T-cell (primary cell): ENCODE measurements at regions not wholly inside any gene's neighbourhood (a gene's known extent, or its start where the extent isn't known, plus 50 kb on each side); places are given as distances from the start of the nearest gene placed in this dataset.

Experiments used
- ATAC-seq, 4 experiments: fragments of 200-7000 bp in 3 of 4; fragments of 150-1000 bp in 1 of 4; cut with Tn5 transposase; replicated peaks in 1 of 4; 1 replicate in 3 of 4; 2 replicates in 1 of 4; pipeline ENCODE4 v1.10.0; 2021; ENCODE audit warnings: moderate library complexity in 3 of 4, mild to moderate bottlenecking in 2 of 4, moderate number of reproducible peaks in 1 of 4
- CTCF ChIA-PET, 2 donors: fragments of 300-600 bp; sonication (Branson Sonifier 250); formaldehyde crosslinking; loops; one replicate each; lab custom pipeline; 2022; ENCODE audit warnings: antibody characterized with exemption in 2 of 2; lab: Charles Lee
- POLR2A ChIA-PET, 2 donors: fragments of 300-600 bp; sonication (Branson Sonifier 250); formaldehyde crosslinking; loops; one replicate each; lab custom pipeline; 2022; ENCODE audit warnings: antibody characterized with exemption in 2 of 2; lab: Charles Lee
- DNase-seq, 35 experiments: peaks; one replicate each; pipeline versions ENCODE4 v3.0.0 to v3.0.0-alpha.2; 2013 to 2023
- H3K27ac ChIP-seq: one replicate; pipeline ENCODE4 v1.5.1; 2013; ENCODE audit warnings: low read length
- H3K27me3 ChIP-seq, 2 experiments: replicated peaks in 1 of 2; 1 replicate in 1 of 2; 2 replicates in 1 of 2; pipeline versions ENCODE4 v1.6.1 to v1.7.0; 2013; ENCODE audit warnings: low read length in 1 of 2, mixed read lengths in 1 of 2; ENCODE audit not compliant: control insufficient read depth in 2 of 2, insufficient read depth in 2 of 2; ENCODE audit errors: extremely low read depth in 1 of 2
- H3K36me3 ChIP-seq, 2 donors: 1 replicate in 1 of 2; 2 replicates in 1 of 2; pipeline versions ENCODE4 v1.6.1 to v1.7.0; 2013; ENCODE audit warnings: low read length in 1 of 2; ENCODE audit not compliant: control insufficient read depth in 2 of 2, insufficient read depth in 1 of 2; ENCODE audit errors: extremely low read depth in 1 of 2
- H3K4me1 ChIP-seq, 2 experiments: 1 replicate in 1 of 2; 2 replicates in 1 of 2; pipeline versions ENCODE4 v1.6.1 to v1.7.0; 2013; ENCODE audit warnings: low read length in 2 of 2, mixed read lengths in 1 of 2; ENCODE audit not compliant: insufficient read depth in 2 of 2, control insufficient read depth in 1 of 2; ENCODE audit errors: extremely low read depth in 1 of 2
- H3K4me3 ChIP-seq, 2 donors: 1 replicate in 1 of 2; 2 replicates in 1 of 2; pipeline versions ENCODE4 v1.5.1 to v1.7.0; 2013; ENCODE audit warnings: mild to moderate bottlenecking in 2 of 2, low read length in 1 of 2, moderate library complexity in 1 of 2; ENCODE audit not compliant: control insufficient read depth in 1 of 2; ENCODE audit errors: extremely low read depth in 1 of 2
- H3K9me3 ChIP-seq: 2 replicates; pipeline ENCODE4 v1.7.0; 2013
- H3K27ac Mint-ChIP-seq, 2 donors: one replicate each; pipeline ENCODE4 v1.8.0; 2020 to 2021; ENCODE audit warnings: mild to moderate bottlenecking in 2 of 2, mixed read lengths in 2 of 2
- H3K27me3 Mint-ChIP-seq, 2 donors: one replicate each; pipeline ENCODE4 v1.8.0; 2021 to 2022; ENCODE audit warnings: mixed read lengths in 2 of 2
- H3K36me3 Mint-ChIP-seq: one replicate; pipeline ENCODE4 v1.8.0; 2021; ENCODE audit warnings: mixed read lengths
- H3K4me1 Mint-ChIP-seq, 3 donors: one replicate each; pipeline ENCODE4 v1.8.0; 2020 to 2022; ENCODE audit warnings: mixed read lengths in 3 of 3, mild to moderate bottlenecking in 1 of 3
- H3K4me3 Mint-ChIP-seq, 3 donors: one replicate each; pipeline ENCODE4 v1.8.0; 2020 to 2022; ENCODE audit warnings: mild to moderate bottlenecking in 3 of 3, mixed read lengths in 3 of 3, moderate library complexity in 3 of 3
- H3K9me3 Mint-ChIP-seq, 3 donors: one replicate each; pipeline ENCODE4 v1.8.0; 2020 to 2022; ENCODE audit warnings: mixed read lengths in 3 of 3
- whole genome bisulfite sequencing: methylation state at CpG from one replicate; pipeline ENCODE4 v1.1.5; 2013; ENCODE audit warnings: missing lambda C conversion rate; ENCODE audit not compliant: insufficient coverage; 5-methylcytosine and 5-hydroxymethylcytosine counted together

- no peaks in the 10 kb centered on the region for H3K27me3 Mint-ChIP-seq
- ATAC-seq = no peak
- no peak for DNase-seq
- peaks cover 0 to 19% of the 10 kb centered on the region in 2 experiments for H3K27me3 ChIP-seq
- ChIA-PET POLR2A (no interaction called here), CTCF (no interaction called here)
- H3K36me3 Mint-ChIP-seq = no peaks in the 10 kb centered on the region
- H3K4me3 Mint-ChIP-seq = no peak overlapping the region
- no peaks in the 10 kb centered on the region for H3K4me1 Mint-ChIP-seq
- H3K4me1 ChIP-seq = no peaks in the 10 kb centered on the region
- H3K27ac ChIP-seq = no peak overlapping the region
- H3K4me3 ChIP-seq = no peak overlapping the region
- H3K9me3 ChIP-seq = no peaks in the 10 kb centered on the region
- H3K9me3 Mint-ChIP-seq = no peaks in the 10 kb centered on the region
- WGBS = 67% methylated on average over 1 of the region's 3 CpGs
- no peaks in the 10 kb centered on the region for H3K36me3 ChIP-seq
- no peak overlapping the region for H3K27ac Mint-ChIP-seq
These were observed 141.6 kb downstream of the CYP26A1 start for GRCh38 chr10:93215312-93215711.

- no peak overlapping the region for H3K4me3 ChIP-seq
- ATAC-seq = no peak
- H3K27ac ChIP-seq = no peak overlapping the region
- H3K4me1 ChIP-seq = no peaks in the 10 kb centered on the region
- ChIA-PET POLR2A (no interaction called here), CTCF (interaction anchor here (0.5 to 0.7 kb wide), 2 partner anchors 80 to 267 kb away, joined by 3 to 5 read pairs; no protein-coding TSS in a partner anchor)
- DNase-seq = no peak
- H3K36me3 ChIP-seq = no peaks in the 10 kb centered on the region
- 86% methylated on average over 3 of the region's 5 CpGs for WGBS
- H3K27ac Mint-ChIP-seq = no peak overlapping the region
- no peaks in the 10 kb centered on the region for H3K27me3 Mint-ChIP-seq
- H3K27me3 ChIP-seq = peaks cover 0 to 19% of the 10 kb centered on the region in 2 experiments
- H3K4me3 Mint-ChIP-seq = no peak overlapping the region
- H3K4me1 Mint-ChIP-seq = no peaks in the 10 kb centered on the region
- no peaks in the 10 kb centered on the region for H3K36me3 Mint-ChIP-seq
- H3K9me3 Mint-ChIP-seq = no peaks in the 10 kb centered on the region
- no peaks in the 10 kb centered on the region for H3K9me3 ChIP-seq
These were observed 142.8 kb downstream of the CYP26A1 start for GRCh38 chr10:93216341-93216985.

- H3K9me3 ChIP-seq = no peaks in the 10 kb centered on the region
- no peak overlapping the region for H3K4me3 ChIP-seq
- no peaks in the 10 kb centered on the region for H3K36me3 ChIP-seq
- H3K4me3 Mint-ChIP-seq = no peak overlapping the region
- H3K27ac ChIP-seq = no peak overlapping the region
- H3K4me1 ChIP-seq = no peaks in the 10 kb centered on the region
- ATAC-seq = no peak
- ChIA-PET CTCF (no interaction called here), POLR2A (interaction anchor here in 1 of 2 donors (0.6 kb wide), 1 partner anchor 445 kb away, joined by 3 read pairs; no protein-coding TSS in a partner anchor)
- no peak overlapping the region for H3K27ac Mint-ChIP-seq
- no peak for DNase-seq
- no peaks in the 10 kb centered on the region for H3K9me3 Mint-ChIP-seq
- H3K4me1 Mint-ChIP-seq = no peaks in the 10 kb centered on the region
- no peaks in the 10 kb centered on the region for H3K27me3 Mint-ChIP-seq
- H3K36me3 Mint-ChIP-seq = no peaks in the 10 kb centered on the region
- H3K27me3 ChIP-seq = peaks cover 0 to 13% of the 10 kb centered on the region in 2 experiments
These were observed 144.7 kb downstream of the CYP26A1 start for GRCh38 chr10:93218386-93218785.

- no peaks in the 10 kb centered on the region for H3K36me3 ChIP-seq
These were observed 145.7 kb downstream of the CYP26A1 start for GRCh38 chr10:93219347-93219746.

GRCh38 chr10:93220296-93221170, 146.8 kb downstream of the CYP26A1 start:
- no peak overlapping the region for H3K4me3 ChIP-seq
- Mint-ChIP-seq H3K27me3 (no peaks in the 10 kb centered on the region), H3K4me1 (no peaks in the 10 kb centered on the region), H3K36me3 (no peaks in the 10 kb centered on the region), H3K27ac (no peak overlapping the region), H3K4me3 (no peak overlapping the region), H3K9me3 (no peaks in the 10 kb centered on the region)
- H3K4me1 ChIP-seq = no peaks in the 10 kb centered on the region
- ChIA-PET CTCF (interaction anchor here in 1 of 2 donors (0.7 kb wide), 1 partner anchor 48 kb away, joined by 3 read pairs; no protein-coding TSS in a partner anchor), POLR2A (no interaction called here)
- no peaks in the 10 kb centered on the region for H3K36me3 ChIP-seq
- WGBS = 86% methylated on average over 23 of the region's 33 CpGs
- ATAC-seq (no peak), DNase-seq (no peak)
- H3K9me3 ChIP-seq = no peaks in the 10 kb centered on the region
- H3K27ac ChIP-seq = no peak overlapping the region
- peaks cover 0 to 5% of the 10 kb centered on the region in 2 experiments for H3K27me3 ChIP-seq

More at GRCh38 chr10:93219347-93219746, 145.7 kb downstream of the CYP26A1 start:
- ChIA-PET POLR2A (no interaction called here), CTCF (no interaction called here)
- H3K27ac ChIP-seq = no peak overlapping the region
- no peak overlapping the region for H3K27ac Mint-ChIP-seq
- no peak overlapping the region for H3K4me3 Mint-ChIP-seq
- H3K4me1 Mint-ChIP-seq = no peaks in the 10 kb centered on the region
- peaks cover 0 to 11% of the 10 kb centered on the region in 2 experiments for H3K27me3 ChIP-seq
- H3K4me1 ChIP-seq = no peaks in the 10 kb centered on the region
- no peaks in the 10 kb centered on the region for H3K9me3 ChIP-seq
- ATAC-seq (no peak), DNase-seq (no peak)
- H3K36me3 Mint-ChIP-seq = no peaks in the 10 kb centered on the region
- no peaks in the 10 kb centered on the region for H3K27me3 Mint-ChIP-seq
- H3K9me3 Mint-ChIP-seq = no peaks in the 10 kb centered on the region
- no CpG with 5 or more reads among the region's 1 CpG for whole genome bisulfite sequencing
- H3K4me3 ChIP-seq = no peak overlapping the region

GRCh38 chr10:93221171-93221496, 147.4 kb downstream of the CYP26A1 start:
- H3K4me3 ChIP-seq = no peak overlapping the region
- no peak for ATAC-seq
- peaks cover 0 to 7% of the 10 kb centered on the region in 2 experiments for H3K27me3 ChIP-seq
- no peak overlapping the region for H3K27ac Mint-ChIP-seq
- no peak overlapping the region for H3K27ac ChIP-seq
- no peaks in the 10 kb centered on the region for H3K4me1 Mint-ChIP-seq
- H3K36me3 Mint-ChIP-seq = no peaks in the 10 kb centered on the region
- H3K36me3 ChIP-seq = no peaks in the 10 kb centered on the region
- CTCF ChIA-PET = no interaction called here
- H3K9me3 ChIP-seq = no peaks in the 10 kb centered on the region
- no peaks in the 10 kb centered on the region for H3K4me1 ChIP-seq
- POLR2A ChIA-PET = no interaction called here
- no peaks in the 10 kb centered on the region for H3K9me3 Mint-ChIP-seq
- H3K4me3 Mint-ChIP-seq = no peak overlapping the region
- no peaks in the 10 kb centered on the region for H3K27me3 Mint-ChIP-seq
- no peak for DNase-seq
- WGBS = 95% methylated on average over 14 of the region's 18 CpGs
